GM10248 (cell line): ENCODE measurements at regions not wholly inside any gene's neighbourhood (a gene's known extent, or its start where the extent isn't known, plus 50 kb on each side); places are given as distances from the start of the nearest gene placed in this dataset.

Experiments
- CTCF ChIA-PET: fragments of 300-600 bp; sonication (Branson Sonifier 250); formaldehyde crosslinking; extraction: SDS; loops from one replicate; lab custom pipeline; 2021; ENCODE audit warnings: antibody characterized with exemption; lab: Yijun Ruan, JAX
- POLR2A ChIA-PET: fragments of 350-650 bp; sonication (Branson Sonifier 250); formaldehyde crosslinking; extraction: SDS; loops from one replicate; lab custom pipeline; 2020; ENCODE audit warnings: antibody characterized with exemption; lab: Yijun Ruan, JAX
- DNase-seq: peaks from one replicate; pipeline ENCODE4 v3.0.0; 2012; ENCODE audit errors: extremely low spot score
- TF ChIP-seq, protein P1 (sequence below): IDR thresholded peaks from 2 replicates; pipeline ENCODE4 v1.5.1; 2012; ENCODE audit warnings: mild to moderate bottlenecking, low read depth; ENCODE audit errors: extremely low read depth, missing control alignments, control extremely low read depth

GRCh38 chr14:101250948-101251811 is 310.1 kb upstream of the DIO3 start:
- DNase-seq: no peak
- TF ChIP-seq, protein P1, sequence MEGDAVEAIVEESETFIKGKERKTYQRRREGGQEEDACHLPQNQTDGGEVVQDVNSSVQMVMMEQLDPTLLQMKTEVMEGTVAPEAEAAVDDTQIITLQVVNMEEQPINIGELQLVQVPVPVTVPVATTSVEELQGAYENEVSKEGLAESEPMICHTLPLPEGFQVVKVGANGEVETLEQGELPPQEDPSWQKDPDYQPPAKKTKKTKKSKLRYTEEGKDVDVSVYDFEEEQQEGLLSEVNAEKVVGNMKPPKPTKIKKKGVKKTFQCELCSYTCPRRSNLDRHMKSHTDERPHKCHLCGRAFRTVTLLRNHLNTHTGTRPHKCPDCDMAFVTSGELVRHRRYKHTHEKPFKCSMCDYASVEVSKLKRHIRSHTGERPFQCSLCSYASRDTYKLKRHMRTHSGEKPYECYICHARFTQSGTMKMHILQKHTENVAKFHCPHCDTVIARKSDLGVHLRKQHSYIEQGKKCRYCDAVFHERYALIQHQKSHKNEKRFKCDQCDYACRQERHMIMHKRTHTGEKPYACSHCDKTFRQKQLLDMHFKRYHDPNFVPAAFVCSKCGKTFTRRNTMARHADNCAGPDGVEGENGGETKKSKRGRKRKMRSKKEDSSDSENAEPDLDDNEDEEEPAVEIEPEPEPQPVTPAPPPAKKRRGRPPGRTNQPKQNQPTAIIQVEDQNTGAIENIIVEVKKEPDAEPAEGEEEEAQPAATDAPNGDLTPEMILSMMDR: no peak
- POLR2A ChIA-PET: no interaction called here
- CTCF ChIA-PET: no interaction called here

DNA sequence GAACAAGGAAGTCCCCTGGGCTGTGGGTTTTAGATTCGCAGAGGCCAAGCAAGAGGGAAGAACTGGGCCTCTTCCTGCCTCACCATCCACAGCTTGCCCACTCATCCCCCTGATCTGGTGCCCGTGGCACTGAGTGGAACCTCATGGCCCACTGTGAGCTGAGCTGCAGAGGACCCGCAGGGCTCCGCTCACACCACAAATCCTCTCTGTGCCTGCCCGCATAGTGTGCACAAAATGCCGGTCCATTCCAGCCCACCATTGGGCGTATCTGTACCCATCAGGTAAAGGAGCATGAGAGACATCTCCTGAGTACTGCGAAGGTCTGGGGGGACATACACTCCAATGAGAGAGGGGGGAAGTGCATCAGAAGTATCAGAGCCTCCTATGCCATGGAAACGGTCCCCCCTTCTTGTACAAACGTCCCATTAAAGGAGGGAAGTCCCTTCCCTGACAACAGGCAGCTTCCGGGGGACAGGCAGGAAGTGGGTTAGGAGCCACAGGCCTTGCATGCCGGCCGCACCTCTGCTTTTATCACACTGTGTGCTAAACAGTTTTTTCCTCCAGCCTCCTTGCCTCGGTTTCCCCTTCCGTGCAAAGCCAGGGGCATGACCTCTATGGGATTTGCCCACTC is 309.4 kb upstream of the DIO3 start:
- CTCF ChIA-PET: no interaction called here
- TF ChIP-seq, protein P1: no peak
- POLR2A ChIA-PET: no interaction called here
- DNase-seq: no peak

GRCh38 chr14:101252443-101253214 is 308.7 kb upstream of the DIO3 start:
- POLR2A ChIA-PET: no interaction called here
- TF ChIP-seq, protein P1: no peak
- CTCF ChIA-PET: no interaction called here
- no peak for DNase-seq

DNA sequence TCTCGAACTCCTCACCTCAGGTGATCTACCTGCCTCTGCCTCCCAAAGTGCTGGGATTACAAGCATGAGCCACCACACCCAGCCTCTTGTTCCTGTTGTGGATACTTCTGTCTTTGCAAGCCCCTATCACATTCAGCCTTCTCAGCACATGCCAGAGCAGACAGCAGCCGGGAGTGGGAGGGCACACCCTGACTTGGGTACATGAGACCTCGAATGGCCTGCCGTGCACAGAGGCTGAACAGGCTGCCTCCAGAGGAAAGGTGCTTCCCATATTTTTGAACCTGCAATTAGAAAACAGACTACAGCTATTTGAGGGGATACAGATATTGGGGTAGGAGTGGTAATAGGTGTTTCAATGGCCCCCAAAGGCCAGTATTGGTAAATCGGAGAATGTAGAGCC is 307.3 kb upstream of the DIO3 start:
- ChIA-PET POLR2A (no interaction called here), CTCF (no interaction called here)
- DNase-seq: no peak
- TF ChIP-seq, protein P1: no peak

DNA sequence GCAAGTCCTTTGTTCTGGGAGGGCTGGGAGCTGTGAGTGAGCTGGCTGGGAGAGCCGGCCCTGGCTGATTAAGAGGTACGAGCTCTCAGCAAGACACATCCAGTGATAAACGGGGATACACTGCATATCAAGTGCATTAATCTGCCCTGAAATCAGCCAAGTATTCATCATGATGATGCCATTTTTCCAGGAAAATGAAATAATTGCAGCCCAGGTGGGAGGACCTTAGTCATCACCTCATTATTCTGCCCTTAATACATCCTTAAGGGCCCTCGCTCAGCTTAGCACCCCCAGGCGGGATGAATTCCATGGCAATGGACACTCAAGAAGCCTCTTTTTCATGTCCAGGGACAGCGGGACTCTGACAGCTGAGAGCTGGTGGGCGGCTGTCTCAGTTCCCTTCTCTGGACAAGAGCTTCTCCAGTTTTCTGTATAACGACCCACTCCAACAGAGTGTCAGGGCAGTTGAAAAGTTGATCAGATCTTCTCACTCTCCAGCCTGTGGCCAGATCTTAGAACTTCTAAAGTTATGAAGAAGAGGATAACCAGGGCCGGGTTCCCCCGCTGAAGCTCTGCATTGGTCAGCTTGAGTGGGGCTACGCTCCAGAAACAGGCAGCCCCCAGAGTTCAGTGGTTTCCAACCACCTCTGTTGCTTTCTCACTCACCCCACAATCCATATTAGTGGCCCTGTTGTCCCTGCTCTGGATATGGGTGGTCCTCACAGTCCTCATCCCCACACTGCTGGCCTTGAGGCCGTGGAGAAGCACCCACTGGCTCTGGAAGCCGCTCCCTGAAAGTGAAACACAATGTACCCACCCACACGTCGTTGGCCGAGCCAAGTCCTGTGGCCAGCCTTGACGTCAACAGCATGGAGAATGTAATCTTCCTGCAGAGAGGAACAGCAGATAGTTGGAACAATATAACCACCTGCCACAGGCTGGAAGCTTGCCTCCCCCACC is 306.2 kb upstream of the DIO3 start:
- ChIA-PET POLR2A (no interaction called here), CTCF (interaction anchor here (0.8 kb wide), 1 partner anchor 23 kb away, joined by 3 read pairs; no protein-coding TSS in a partner anchor)
- DNase-seq: no peak
- TF ChIP-seq, protein P1: no peak
